ENCODE measurements at regions not wholly inside any gene's neighbourhood (a gene's known extent, or its start where the extent isn't known, plus 50 kb on each side); places are given as distances from the start of the nearest gene placed in this dataset.

DNA sequence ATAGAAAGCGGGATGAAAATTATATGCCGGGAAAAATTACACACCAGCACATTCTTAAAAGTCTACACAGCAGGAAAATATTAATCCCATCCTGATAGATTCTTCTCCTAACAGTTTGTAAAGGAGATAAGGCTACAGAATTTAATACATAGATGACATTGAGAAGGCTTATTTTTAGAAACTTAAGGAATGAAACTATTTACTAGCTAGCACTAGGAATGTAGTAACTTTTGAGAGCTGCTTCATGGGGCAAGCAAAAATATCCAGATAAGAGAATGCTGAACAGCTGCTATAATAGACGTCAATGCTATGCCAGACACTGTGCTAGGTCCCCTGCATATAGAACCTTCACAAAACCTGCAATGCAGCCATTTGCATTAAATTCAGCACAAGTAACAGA is 912.7 kb upstream of the NR2F2 start:
- TF ChIP-seq, protein P1, sequence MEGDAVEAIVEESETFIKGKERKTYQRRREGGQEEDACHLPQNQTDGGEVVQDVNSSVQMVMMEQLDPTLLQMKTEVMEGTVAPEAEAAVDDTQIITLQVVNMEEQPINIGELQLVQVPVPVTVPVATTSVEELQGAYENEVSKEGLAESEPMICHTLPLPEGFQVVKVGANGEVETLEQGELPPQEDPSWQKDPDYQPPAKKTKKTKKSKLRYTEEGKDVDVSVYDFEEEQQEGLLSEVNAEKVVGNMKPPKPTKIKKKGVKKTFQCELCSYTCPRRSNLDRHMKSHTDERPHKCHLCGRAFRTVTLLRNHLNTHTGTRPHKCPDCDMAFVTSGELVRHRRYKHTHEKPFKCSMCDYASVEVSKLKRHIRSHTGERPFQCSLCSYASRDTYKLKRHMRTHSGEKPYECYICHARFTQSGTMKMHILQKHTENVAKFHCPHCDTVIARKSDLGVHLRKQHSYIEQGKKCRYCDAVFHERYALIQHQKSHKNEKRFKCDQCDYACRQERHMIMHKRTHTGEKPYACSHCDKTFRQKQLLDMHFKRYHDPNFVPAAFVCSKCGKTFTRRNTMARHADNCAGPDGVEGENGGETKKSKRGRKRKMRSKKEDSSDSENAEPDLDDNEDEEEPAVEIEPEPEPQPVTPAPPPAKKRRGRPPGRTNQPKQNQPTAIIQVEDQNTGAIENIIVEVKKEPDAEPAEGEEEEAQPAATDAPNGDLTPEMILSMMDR (IDR thresholded peaks at IDR 0.05; ENCODE audit: insufficient read depth, low read length, severe bottlenecking): no peak
- FAIRE-seq (no peak), DNase-seq (ENCODE audit: low read depth) (no peak)
- Histone ChIP-seq H3K4me3 (ENCODE audit: low read depth, low read length) (no peak overlapping the region), H3K27me3 (ENCODE audit: control insufficient read depth, insufficient read depth, low read length) (no peaks in the 10 kb centered on the region), H3K36me3 (ENCODE audit: control insufficient read depth, insufficient read depth, low read length) (no peaks in the 10 kb centered on the region)

DNA sequence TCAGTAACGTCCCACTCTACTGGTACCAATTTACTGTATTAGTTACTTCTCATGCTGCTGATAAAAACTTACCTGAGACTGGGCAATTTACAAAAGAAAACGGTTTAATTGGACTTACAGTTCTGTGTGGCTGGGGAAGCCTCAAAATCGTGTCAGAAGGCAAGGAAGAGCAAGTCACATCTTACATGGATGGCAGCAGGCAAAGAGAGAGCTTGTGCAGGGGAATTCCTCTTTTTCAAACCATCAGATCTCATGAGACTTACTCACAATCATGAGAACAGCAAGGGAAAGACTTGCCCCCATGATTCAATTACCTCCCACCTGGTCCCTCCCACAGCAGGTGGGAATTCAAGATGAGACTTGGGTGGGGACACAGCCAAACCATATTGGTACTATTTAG is 908.2 kb upstream of the NR2F2 start:
- no peaks in the 10 kb centered on the region for H3K27me3 ChIP-seq (ENCODE audit: control insufficient read depth, insufficient read depth, low read length)
- no peak for DNase-seq (ENCODE audit: low read depth)
- H3K4me3 ChIP-seq (ENCODE audit: low read depth, low read length): no peak overlapping the region
- no peaks in the 10 kb centered on the region for H3K36me3 ChIP-seq (ENCODE audit: control insufficient read depth, insufficient read depth, low read length)
- TF ChIP-seq, protein P1 (IDR thresholded peaks at IDR 0.05; ENCODE audit: insufficient read depth, low read length, severe bottlenecking): no peak
- no peak for FAIRE-seq

DNA sequence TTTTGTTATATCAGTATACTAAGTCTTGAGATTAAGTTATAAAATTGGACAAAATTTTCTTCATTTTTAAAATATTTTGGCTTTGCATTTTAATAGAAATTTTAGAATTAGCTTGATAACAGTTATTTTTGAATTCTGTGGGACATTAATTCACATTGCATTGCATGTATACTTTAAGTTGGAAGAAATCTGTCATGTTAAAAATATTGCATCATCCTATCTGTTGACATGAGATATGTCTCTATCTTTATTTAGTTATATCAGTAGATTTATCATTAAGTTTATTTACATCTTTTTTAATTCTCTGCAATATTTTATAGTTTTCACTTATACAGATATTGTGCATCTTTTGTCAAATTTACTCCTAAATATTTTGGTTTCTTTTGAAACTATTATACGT is 904.6 kb upstream of the NR2F2 start:
- H3K36me3 ChIP-seq (ENCODE audit: control insufficient read depth, insufficient read depth, low read length): no peaks in the 10 kb centered on the region
- no peak overlapping the region for H3K4me3 ChIP-seq (ENCODE audit: low read depth, low read length)
- no peak for DNase-seq (ENCODE audit: low read depth)
- TF ChIP-seq, protein P1 (IDR thresholded peaks at IDR 0.05; ENCODE audit: insufficient read depth, low read length, severe bottlenecking): no peak
- no peak for FAIRE-seq
- no peaks in the 10 kb centered on the region for H3K27me3 ChIP-seq (ENCODE audit: control insufficient read depth, insufficient read depth, low read length)

- no peak for DNase-seq (ENCODE audit: low read depth)
- FAIRE-seq: peak; percentile 7
- TF ChIP-seq, protein P1 (IDR thresholded peaks at IDR 0.05; ENCODE audit: insufficient read depth, low read length, severe bottlenecking): no peak
- Histone ChIP-seq H3K27me3 (ENCODE audit: control insufficient read depth, insufficient read depth, low read length) (no peaks in the 10 kb centered on the region), H3K36me3 (ENCODE audit: control insufficient read depth, insufficient read depth, low read length) (no peaks in the 10 kb centered on the region), H3K4me3 (ENCODE audit: low read depth, low read length) (no peak overlapping the region)
These were observed 901.2 kb upstream of the NR2F2 start for GRCh38 chr15:95429345-95429744.

DNA sequence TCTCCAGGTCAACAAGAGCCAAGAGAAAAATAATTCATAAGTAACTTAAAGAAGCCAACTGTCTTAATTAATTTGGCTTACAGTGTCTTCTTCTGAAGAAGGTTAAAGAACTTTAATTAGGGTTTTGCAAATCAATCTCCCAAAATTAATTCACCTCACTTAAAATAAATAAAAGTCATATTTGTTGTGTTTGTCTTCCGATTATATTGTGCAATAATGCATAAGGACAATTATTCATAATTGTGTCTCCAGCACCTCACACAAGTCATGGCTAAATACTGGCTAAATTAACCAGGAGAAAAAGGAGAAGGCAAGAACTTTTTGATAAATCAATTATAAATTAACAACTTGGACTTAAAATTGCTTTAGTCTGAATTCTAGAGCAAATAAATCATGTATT is 899.0 kb upstream of the NR2F2 start:
- FAIRE-seq (no peak), DNase-seq (ENCODE audit: low read depth) (no peak)
- H3K27me3 ChIP-seq (ENCODE audit: control insufficient read depth, insufficient read depth, low read length): no peaks in the 10 kb centered on the region
- H3K4me3 ChIP-seq (ENCODE audit: low read depth, low read length): no peak overlapping the region
- no peaks in the 10 kb centered on the region for H3K36me3 ChIP-seq (ENCODE audit: control insufficient read depth, insufficient read depth, low read length)
- TF ChIP-seq, protein P1 (IDR thresholded peaks at IDR 0.05; ENCODE audit: insufficient read depth, low read length, severe bottlenecking): no peak

DNA sequence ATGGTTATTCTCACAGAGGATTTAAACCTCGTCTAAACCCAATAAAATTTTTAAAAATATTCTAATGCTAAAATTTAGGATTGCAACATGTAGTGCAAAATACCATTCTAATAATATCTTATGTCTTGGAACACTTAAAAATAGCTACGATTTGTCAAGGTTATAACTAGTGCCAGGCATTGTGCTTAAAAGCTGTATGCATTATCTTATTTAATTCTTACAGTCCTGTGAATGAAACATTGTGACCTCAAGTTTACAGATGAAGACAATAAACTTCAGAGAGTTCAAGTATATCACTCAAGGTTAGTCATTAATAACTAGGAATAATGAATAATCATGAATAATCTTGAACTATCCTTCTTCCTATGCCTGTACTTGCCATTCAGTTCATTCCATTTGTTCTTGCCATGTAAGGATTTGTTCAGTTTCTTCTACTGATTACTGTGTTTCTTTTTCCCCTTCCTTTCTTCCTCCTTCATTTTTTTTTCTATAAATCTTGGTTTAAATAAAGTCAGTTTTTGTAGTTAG is 897.6 kb upstream of the NR2F2 start:
- TF ChIP-seq, protein P1 (IDR thresholded peaks at IDR 0.05; ENCODE audit: insufficient read depth, low read length, severe bottlenecking): no peak
- no peak for FAIRE-seq
- DNase-seq (ENCODE audit: low read depth): peak; percentile 62
- Histone ChIP-seq H3K36me3 (ENCODE audit: control insufficient read depth, insufficient read depth, low read length) (no peaks in the 10 kb centered on the region), H3K4me3 (ENCODE audit: low read depth, low read length) (no peak overlapping the region), H3K27me3 (ENCODE audit: control insufficient read depth, insufficient read depth, low read length) (no peaks in the 10 kb centered on the region)
